Inflammatory macrophage (primary cell): ENCODE measurements at regions not wholly inside any gene's neighbourhood (a gene's known extent, or its start where the extent isn't known, plus 50 kb on each side); places are given as distances from the start of the nearest gene placed in this dataset.

Experiments
- DNase-seq, 2 donors: peaks; one replicate each; pipeline ENCODE4 v3.0.0-alpha.2; 2020 to 2022

GRCh38 chr1:65486613-65487012 is 66.1 kb downstream of the LEPR start:
- no peak for DNase-seq

- DNase-seq, result no peak
These were observed 69.0 kb downstream of the LEPR start for GRCh38 chr1:65489481-65489880.

DNA sequence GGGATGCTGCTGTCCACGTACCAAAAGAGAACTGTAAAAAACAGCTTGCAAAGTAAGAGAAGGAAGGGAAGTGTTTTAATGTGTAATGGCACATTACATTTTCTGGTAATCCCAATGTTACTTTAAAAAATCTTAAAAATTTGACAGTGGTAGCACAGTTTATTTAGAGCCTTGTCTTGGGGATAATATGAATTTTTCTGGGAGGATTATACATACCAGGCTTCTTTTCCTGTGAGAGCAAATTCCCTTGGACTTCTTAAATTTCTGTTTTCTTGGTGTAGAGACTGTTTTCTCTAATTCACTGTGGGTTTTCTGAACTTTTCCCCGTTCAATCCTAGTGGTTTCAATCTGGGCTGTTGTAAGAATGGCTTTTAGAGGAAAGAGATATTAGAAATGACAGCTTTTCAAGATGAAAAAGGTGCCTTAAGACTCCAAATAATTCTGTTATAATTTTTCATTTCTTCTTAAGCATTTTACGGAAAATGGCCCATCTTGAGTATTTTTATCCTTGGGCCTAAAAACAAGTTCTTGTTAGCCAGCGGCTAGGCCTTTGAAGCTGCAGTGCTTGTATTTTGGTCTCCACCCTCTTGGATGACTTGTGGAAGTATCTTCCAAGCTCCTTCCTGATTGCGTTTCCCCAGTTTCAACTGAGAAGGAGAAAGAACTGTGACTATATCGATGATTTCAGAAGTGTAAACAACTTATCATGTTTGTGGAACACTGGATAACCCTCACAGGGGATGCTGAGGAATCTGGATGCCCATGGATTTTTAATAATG is 70.0 kb downstream of the LEPR start:
- no peak for DNase-seq

DNA sequence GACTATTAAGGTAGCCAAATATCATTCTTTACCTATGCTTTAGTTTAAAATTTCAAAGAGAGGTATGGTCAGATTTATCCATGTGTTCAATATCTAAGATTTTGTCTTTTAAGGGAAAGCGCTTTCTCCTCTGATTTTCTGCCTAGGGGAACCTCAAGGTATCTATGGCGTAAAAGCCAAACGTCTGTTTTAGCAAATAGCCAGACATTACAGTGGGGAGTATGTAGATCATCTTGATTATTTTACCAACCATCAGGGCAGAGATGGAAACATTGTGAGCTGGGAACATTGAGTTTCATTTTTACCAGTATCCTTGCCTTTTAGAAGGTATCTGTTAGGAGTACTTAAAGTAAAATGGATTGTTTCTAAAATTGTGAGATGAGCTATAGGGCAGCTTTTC is 71.0 kb downstream of the LEPR start:
- DNase-seq, result no peak

GRCh38 chr1:65493802-65494201 is 73.3 kb downstream of the LEPR start:
- no peak for DNase-seq

DNA sequence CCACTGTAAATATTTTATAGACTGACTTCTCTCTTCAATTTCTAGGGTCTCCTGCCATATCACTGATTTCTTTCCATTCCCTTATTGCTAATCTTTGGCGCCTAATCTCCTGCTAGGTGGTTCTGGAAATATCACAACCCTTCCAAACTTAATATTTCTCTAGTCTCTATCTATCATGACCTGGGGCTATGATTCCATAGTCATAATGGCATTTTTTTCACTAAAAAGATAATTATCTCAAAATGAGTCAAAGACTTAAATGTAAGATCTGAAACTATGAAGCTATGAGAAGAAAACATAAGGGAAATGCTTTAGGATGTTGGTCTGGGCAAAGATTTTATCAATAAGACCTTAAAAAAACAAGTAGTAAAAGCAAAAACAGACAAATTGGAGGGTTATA is 74.2 kb downstream of the LEPR start:
- no peak for DNase-seq

GRCh38 chr1:65495137-65495536 is 74.7 kb downstream of the LEPR start:
- DNase-seq, result no peak

DNA sequence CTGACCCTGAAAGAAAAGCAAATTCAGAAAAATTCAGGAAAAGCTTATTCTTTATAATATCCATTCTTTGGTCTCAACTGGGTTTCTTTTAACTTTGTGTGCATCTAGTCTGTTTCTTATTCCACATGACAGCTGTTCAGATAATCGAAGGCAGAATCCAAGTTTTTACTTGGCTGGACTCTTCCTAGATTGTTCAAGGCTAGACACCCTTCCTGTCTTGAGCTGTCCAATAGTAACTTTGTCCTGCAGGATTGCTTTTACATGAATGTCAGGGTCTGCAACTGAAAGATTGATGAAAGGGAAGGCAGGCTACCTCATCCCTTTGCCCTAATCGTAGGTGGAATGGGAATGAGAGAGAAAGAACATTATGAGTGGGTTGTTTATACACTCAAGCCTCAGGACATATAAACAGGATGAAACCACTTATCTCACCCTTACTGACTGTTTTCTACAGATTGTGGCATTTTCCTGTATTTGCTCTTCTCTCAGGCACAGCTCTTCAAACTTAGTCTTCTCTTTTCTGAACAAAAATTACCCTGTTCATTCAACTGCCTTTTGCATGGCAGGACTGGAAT is 76.9 kb downstream of the LEPR start:
- no peak for DNase-seq

GRCh38 chr1:65503427-65503826 is 83.0 kb downstream of the LEPR start:
- DNase-seq, result no peak

DNA sequence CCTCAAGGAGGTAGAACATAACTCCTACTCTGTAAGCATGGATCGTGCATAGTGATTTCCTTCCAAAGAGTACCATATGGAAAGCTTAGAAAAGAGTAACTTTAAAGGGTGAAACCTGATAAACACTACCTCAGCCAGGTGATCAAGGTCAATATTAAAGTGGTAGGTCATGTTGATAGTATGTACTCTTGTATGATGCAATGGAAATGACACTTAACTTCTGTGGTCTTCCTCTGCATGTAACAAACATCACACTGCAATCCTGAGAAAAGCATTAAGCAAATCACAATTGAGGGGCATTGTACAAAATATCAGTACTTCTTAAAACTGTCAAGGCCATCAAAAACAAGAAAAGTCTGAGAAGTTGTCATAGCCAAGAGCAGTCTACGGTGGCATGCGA is 83.8 kb downstream of the LEPR start:
- DNase-seq, result no peak

- no peak for DNase-seq
These were observed 85.3 kb downstream of the LEPR start for GRCh38 chr1:65505547-65506300.

DNA sequence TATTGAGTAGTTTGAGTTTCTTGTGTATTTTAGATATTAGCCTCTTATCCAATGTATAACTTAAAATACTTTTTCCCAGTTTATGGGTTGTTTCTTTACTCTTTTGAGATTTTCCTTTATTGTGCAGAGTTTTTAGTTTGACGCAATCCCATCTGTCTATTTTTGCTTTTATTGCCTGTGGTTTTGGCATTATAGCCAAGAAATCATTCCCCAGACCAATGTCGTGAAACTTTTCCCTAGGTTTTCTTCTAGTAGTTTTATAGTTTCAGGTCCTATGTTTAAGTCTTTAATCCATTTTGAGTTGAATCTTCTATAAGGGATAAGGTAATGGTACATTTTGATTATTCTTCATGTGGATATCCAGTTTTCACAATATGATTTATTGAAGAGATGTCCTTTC is 87.6 kb downstream of the LEPR start:
- no peak for DNase-seq

GRCh38 chr1:65509912-65510680 is 89.6 kb downstream of the LEPR start:
- DNase-seq, result no peak

DNA sequence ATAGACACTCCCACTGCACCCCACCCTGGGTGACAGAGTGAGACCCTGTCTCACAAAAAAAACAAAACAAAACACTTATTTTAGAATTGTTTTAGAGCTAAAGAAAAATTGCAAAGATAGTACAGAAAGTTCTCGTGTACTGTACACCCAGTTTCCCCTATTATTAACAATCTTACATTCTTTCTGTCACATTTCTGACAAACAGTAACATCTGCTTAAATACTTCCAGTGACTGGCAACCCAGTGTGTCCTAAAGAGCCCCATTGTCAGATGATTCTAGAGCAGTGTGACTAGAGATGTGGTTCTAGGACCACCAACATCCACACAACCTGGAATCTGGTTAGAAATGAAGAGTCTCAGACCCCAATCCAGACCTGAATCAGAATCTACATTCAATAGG is 90.5 kb downstream of the LEPR start:
- no peak for DNase-seq

- no peak for DNase-seq
These were observed 91.9 kb downstream of the LEPR start for GRCh38 chr1:65512383-65512782.

DNA sequence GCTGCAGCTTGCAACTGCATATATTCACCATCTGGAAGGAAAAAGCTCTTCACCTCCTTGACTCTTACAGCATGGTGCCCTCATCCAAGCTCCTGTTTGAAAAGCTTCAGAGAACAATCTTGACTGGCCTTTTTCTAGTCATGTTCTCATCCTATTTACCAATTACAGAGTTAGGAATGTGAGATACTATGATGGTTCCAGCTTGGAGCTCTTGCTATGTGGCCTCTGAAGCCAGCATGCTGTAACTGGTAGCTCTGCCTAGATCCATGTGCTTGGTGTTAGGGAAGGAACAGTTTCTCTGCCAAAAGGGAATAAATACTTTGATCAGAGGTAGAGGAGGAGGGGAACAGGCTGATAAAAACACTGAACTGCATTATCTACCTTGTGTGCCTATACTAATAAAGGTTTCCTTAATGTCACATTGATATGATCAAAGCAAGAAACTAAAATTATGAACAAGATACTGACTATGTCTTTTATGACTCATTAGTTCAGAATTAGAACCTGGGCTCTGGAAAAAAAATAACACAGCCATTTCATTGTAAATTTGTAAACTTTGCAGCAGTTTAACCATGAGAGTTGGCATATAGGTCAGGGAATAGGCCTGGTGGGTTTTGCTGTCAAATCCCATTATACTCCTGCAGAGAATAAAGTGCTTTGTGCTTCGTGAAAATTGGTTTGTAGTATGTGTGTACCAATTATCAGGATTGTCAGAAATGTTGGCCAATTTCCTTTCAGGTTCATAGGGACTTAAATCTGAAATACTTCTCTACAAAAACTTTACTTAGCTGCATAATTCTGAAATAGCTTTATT is 92.7 kb downstream of the LEPR start:
- DNase-seq, result no peak

DNA sequence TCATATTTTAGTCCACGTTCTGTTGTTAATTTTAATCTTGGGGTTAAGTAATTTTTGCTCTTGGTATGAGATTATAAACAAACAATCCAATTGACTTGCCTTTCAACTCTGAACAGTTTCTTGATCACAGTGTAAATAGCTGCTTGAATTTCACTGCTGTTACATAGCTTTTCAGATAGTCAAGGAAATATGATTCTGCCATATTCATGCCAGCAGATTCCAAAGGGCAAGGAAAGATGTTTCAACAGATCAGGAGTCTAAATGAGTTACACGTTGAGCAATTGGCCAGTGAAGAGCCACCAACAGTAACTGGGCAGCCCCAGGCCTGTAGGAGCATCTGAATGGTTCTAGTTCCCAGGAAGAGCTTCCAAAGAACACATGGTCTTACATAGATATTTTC is 93.6 kb downstream of the LEPR start:
- DNase-seq, result no peak

DNA sequence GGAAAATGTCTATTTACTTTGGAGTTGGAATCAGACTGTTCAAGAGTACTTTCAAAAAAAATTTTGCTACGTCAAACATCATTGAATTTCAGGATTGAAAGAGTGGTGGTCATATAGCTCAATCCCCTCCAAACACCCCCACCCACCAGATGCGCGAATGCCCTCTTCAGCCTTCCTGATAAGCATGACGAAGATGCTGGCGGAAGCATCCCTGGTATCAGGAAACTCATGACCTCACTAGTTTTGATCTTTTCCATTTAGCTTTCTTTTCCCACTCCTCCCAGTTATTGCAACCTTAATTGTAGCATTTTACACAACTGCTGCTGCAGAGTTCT is 104.4 kb downstream of the LEPR start:
- no peak for DNase-seq

- DNase-seq, result no peak
These were observed 105.0 kb downstream of the LEPR start for GRCh38 chr1:65525266-65526048.

DNA sequence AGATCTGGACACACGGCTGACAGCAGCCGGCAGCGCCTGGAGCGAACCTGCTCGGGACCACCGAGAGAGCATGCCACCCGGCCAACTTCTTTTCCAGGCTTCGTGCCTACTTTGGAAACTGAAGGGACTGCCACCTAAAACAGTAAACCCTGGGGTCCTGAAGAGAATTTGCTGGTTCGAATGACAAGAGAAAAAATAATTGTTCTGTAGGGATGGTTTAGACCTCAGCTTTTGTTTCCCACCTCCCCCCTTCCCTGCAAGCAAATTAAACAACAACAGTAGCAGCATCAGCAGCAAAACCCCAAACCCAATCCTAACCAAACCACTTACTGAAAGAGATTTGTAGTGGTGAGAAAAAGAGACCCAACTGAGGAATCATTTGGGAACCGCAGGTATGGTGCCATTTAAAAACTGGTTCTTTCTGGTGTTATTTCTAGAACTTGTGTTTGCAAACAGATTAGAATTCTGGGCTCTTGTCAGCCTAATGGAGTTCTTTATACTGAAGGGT is 105.6 kb downstream of the LEPR start:
- no peak for DNase-seq

GRCh38 chr1:65527190-65527589 is 106.7 kb downstream of the LEPR start:
- no peak for DNase-seq
